ENCODE measurements at regions not wholly inside any gene's neighbourhood (a gene's known extent, or its start where the extent isn't known, plus 50 kb on each side); places are given as distances from the start of the nearest gene placed in this dataset.

GRCh38 chr5:34409373-34409772, 246.8 kb upstream of the RAI14 start:
- Histone ChIP-seq H3K27ac (no peak overlapping the region), H3K9me3 (ENCODE audit: low read depth) (no peaks in the 10 kb centered on the region), H3K4me3 (no peak overlapping the region), H3K36me3 (no peaks in the 10 kb centered on the region), H3K27me3 (no peaks in the 10 kb centered on the region), H3K4me1 (ENCODE audit: low read depth) (no peaks in the 10 kb centered on the region)
- TF ChIP-seq CTCF (IDR thresholded peaks at IDR 0.05; ENCODE audit: low read depth, low read length): no peak
- DNase-seq (ENCODE audit: low read depth in 1 of 2, low spot score in 1 of 2): no peak

- H3K27ac ChIP-seq: no peak overlapping the region
- H3K36me3 ChIP-seq: no peaks in the 10 kb centered on the region
- no peaks in the 10 kb centered on the region for H3K9me3 ChIP-seq (ENCODE audit: low read depth)
- peak in 1 of 2 donors; percentile 14 for DNase-seq (ENCODE audit: low read depth in 1 of 2, low spot score in 1 of 2)
- H3K4me3 ChIP-seq: no peak overlapping the region
- TF ChIP-seq CTCF (IDR thresholded peaks at IDR 0.05; ENCODE audit: low read depth, low read length): no peak
- no peaks in the 10 kb centered on the region for H3K4me1 ChIP-seq (ENCODE audit: low read depth)
- no peaks in the 10 kb centered on the region for H3K27me3 ChIP-seq
Measured at GRCh38 chr5:34410411-34411139, 245.6 kb upstream of the RAI14 start.

- no peak overlapping the region for H3K27ac ChIP-seq
- H3K4me1 ChIP-seq (ENCODE audit: low read depth): no peaks in the 10 kb centered on the region
- no peaks in the 10 kb centered on the region for H3K9me3 ChIP-seq (ENCODE audit: low read depth)
- H3K36me3 ChIP-seq: no peaks in the 10 kb centered on the region
- H3K4me3 ChIP-seq: no peak overlapping the region
- DNase-seq (ENCODE audit: low read depth in 1 of 2, low spot score in 1 of 2): peak in 1 of 2 donors; percentile 8
- H3K27me3 ChIP-seq: no peaks in the 10 kb centered on the region
- no peak for TF ChIP-seq CTCF (IDR thresholded peaks at IDR 0.05; ENCODE audit: low read depth, low read length)
Measured at GRCh38 chr5:34411470-34412346, 244.4 kb upstream of the RAI14 start.

- H3K27ac ChIP-seq: no peak overlapping the region
- H3K36me3 ChIP-seq: no peaks in the 10 kb centered on the region
- no peaks in the 10 kb centered on the region for H3K4me1 ChIP-seq (ENCODE audit: low read depth)
- DNase-seq (ENCODE audit: low read depth in 1 of 2, low spot score in 1 of 2): no peak
- H3K27me3 ChIP-seq: no peaks in the 10 kb centered on the region
- H3K4me3 ChIP-seq: no peak overlapping the region
- no peak for TF ChIP-seq CTCF (IDR thresholded peaks at IDR 0.05; ENCODE audit: low read depth, low read length)
- no peaks in the 10 kb centered on the region for H3K9me3 ChIP-seq (ENCODE audit: low read depth)
Measured at GRCh38 chr5:34412736-34413135, 243.4 kb upstream of the RAI14 start.

GRCh38 chr5:34415559-34416198, 240.4 kb upstream of the RAI14 start:
- DNase-seq (ENCODE audit: low read depth in 1 of 2, low spot score in 1 of 2): no peak
- Histone ChIP-seq H3K36me3 (no peaks in the 10 kb centered on the region), H3K27me3 (no peaks in the 10 kb centered on the region), H3K27ac (no peak overlapping the region), H3K4me1 (ENCODE audit: low read depth) (no peaks in the 10 kb centered on the region), H3K9me3 (ENCODE audit: low read depth) (no peaks in the 10 kb centered on the region), H3K4me3 (no peak overlapping the region)
- TF ChIP-seq CTCF (IDR thresholded peaks at IDR 0.05; ENCODE audit: low read depth, low read length): no peak
